ENCODE measurements at regions not wholly inside any gene's neighbourhood (a gene's known extent, or its start where the extent isn't known, plus 50 kb on each side); places are given as distances from the start of the nearest gene placed in this dataset.

- H3K27ac ChIP-seq = no peak overlapping the region
- no peak overlapping the region for H3K4me3 ChIP-seq
- no peaks in the 10 kb centered on the region for H3K9me3 ChIP-seq
- intact Hi-C loops (cut with DNase I; ENCODE audit: low total_unique reads) = no loop called here
- H3K27me3 ChIP-seq = no peaks in the 10 kb centered on the region
- no peak for DNase-seq
- no peaks in the 10 kb centered on the region for H3K36me3 ChIP-seq
- no peaks in the 10 kb centered on the region for H3K4me1 ChIP-seq
- TF ChIP-seq CTCF (IDR thresholded peaks at IDR 0.05) = no peak
Observed at GRCh38 chr13:97895383-97895782, 58.1 kb upstream of the IPO5 start.

GRCh38 chr13:97896446-97896845, 57.0 kb upstream of the IPO5 start:
- intact Hi-C loops (cut with DNase I; ENCODE audit: low total_unique reads) = no loop called here
- TF ChIP-seq CTCF (IDR thresholded peaks at IDR 0.05) = no peak
- no peaks in the 10 kb centered on the region for H3K4me1 ChIP-seq
- H3K27ac ChIP-seq = no peak overlapping the region
- H3K4me3 ChIP-seq = no peak overlapping the region
- no peaks in the 10 kb centered on the region for H3K27me3 ChIP-seq
- no peaks in the 10 kb centered on the region for H3K36me3 ChIP-seq
- no peak for DNase-seq
- H3K9me3 ChIP-seq = no peaks in the 10 kb centered on the region

- H3K9me3 ChIP-seq = no peaks in the 10 kb centered on the region
- H3K36me3 ChIP-seq = no peaks in the 10 kb centered on the region
- H3K4me1 ChIP-seq = no peaks in the 10 kb centered on the region
- intact Hi-C loops (cut with DNase I; ENCODE audit: low total_unique reads) = no loop called here
- no peak for DNase-seq
- no peak for TF ChIP-seq CTCF (IDR thresholded peaks at IDR 0.05)
- no peaks in the 10 kb centered on the region for H3K27me3 ChIP-seq
- no peak overlapping the region for H3K4me3 ChIP-seq
- H3K27ac ChIP-seq = no peak overlapping the region
Observed at GRCh38 chr13:97901716-97902115, 51.8 kb upstream of the IPO5 start.
